ENCODE measurements at regions not wholly inside any gene's neighbourhood (a gene's known extent, or its start where the extent isn't known, plus 50 kb on each side); places are given as distances from the start of the nearest gene placed in this dataset.

DNA sequence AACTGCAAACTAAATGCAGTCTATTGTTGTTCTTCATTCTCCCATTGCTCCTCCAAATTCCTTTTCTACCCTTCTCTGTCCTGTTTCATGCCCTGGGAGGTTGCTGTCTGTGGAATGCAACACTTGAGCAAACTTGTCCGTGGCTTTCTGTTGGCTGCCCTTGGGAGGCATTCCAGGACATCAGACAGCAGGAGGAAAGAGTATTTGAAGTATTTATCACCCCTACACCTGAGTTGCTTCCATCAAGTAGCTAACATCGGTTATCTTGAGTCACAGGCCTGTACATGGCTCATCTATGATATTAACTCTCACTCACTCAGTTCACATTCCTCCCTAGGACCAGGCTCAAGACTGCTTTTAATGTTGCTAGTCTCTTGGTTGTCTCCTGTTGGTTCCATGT lies 803.4 kb upstream of the CDH6 start:
- no peak for TF ChIP-seq GATA2 (IDR thresholded peaks at IDR 0.05; ENCODE audit: low read depth, low read length)
- no peak for TF ChIP-seq GATA3 (IDR thresholded peaks at IDR 0.05; ENCODE audit: low read depth, low read length)
